Sigmoid colon (tissue), 4 donors: ENCODE measurements at regions not wholly inside any gene's neighbourhood (a gene's known extent, or its start where the extent isn't known, plus 50 kb on each side); places are given as distances from the start of the nearest gene placed in this dataset.

Experiments used
- POLR2A ChIP-seq, 2 donors: fragments of 450-650 bp; IDR thresholded peaks; one replicate each; pipeline ENCODE4 v1.6.1; 2016; ENCODE audit warnings: antibody characterized with exemption in 2 of 2, mild to moderate bottlenecking in 2 of 2, moderate library complexity in 2 of 2
- POLR2AphosphoS5 ChIP-seq, 4 donors: sonication (generic); formaldehyde crosslinking; IDR thresholded peaks; one replicate each; pipeline ENCODE4 v1.6.1; 2017; ENCODE audit warnings: antibody characterized with exemption in 4 of 4
- TF ChIP-seq, protein P1 (sequence below), 4 experiments: fragments of 450-650 bp in 3 of 4; fragments of 200-600 bp in 1 of 4; IDR thresholded peaks; one replicate each; pipeline ENCODE4 v1.5.1; 2016 to 2019; ENCODE audit warnings: antibody characterized with exemption in 4 of 4, mild to moderate bottlenecking in 3 of 4, moderate library complexity in 2 of 4

DNA sequence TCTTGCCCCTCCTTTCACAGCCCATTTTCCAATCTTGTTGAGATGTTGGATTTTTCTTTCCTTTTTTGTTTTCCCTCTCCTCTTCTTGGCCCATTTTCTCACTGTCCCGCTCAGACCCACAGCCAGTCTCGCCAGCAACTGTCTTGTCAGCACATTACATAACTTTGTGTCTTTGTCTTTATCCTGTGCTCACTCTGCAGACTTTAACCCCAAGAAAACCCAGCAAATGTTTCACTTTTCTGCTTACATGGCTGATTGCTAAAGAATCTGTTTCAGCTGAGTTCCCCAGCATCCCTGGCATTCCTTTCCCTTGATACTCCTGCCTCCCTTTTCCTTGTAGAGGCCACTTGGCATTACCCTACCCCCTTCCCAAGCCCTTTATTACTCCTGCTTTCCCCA, 74.6 kb downstream of the ZNF648 start:
- TF ChIP-seq, protein P1, sequence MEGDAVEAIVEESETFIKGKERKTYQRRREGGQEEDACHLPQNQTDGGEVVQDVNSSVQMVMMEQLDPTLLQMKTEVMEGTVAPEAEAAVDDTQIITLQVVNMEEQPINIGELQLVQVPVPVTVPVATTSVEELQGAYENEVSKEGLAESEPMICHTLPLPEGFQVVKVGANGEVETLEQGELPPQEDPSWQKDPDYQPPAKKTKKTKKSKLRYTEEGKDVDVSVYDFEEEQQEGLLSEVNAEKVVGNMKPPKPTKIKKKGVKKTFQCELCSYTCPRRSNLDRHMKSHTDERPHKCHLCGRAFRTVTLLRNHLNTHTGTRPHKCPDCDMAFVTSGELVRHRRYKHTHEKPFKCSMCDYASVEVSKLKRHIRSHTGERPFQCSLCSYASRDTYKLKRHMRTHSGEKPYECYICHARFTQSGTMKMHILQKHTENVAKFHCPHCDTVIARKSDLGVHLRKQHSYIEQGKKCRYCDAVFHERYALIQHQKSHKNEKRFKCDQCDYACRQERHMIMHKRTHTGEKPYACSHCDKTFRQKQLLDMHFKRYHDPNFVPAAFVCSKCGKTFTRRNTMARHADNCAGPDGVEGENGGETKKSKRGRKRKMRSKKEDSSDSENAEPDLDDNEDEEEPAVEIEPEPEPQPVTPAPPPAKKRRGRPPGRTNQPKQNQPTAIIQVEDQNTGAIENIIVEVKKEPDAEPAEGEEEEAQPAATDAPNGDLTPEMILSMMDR (IDR thresholded peaks at IDR 0.05), result no peak
- TF ChIP-seq POLR2A (IDR thresholded peaks at IDR 0.05) (no peak), POLR2AphosphoS5 (IDR thresholded peaks at IDR 0.05) (no peak)
